HG03432 (cell line): ENCODE measurements at regions not wholly inside any gene's neighbourhood (a gene's known extent, or its start where the extent isn't known, plus 50 kb on each side); places are given as distances from the start of the nearest gene placed in this dataset.

Experiments
- ATAC-seq: cut with Tn5 transposase; IDR thresholded peaks from one replicate; pipeline ENCODE4 v1.9.1; 2021; ENCODE audit warnings: mild to moderate bottlenecking, moderate library complexity; ENCODE audit not compliant: unreplicated experiment

DNA sequence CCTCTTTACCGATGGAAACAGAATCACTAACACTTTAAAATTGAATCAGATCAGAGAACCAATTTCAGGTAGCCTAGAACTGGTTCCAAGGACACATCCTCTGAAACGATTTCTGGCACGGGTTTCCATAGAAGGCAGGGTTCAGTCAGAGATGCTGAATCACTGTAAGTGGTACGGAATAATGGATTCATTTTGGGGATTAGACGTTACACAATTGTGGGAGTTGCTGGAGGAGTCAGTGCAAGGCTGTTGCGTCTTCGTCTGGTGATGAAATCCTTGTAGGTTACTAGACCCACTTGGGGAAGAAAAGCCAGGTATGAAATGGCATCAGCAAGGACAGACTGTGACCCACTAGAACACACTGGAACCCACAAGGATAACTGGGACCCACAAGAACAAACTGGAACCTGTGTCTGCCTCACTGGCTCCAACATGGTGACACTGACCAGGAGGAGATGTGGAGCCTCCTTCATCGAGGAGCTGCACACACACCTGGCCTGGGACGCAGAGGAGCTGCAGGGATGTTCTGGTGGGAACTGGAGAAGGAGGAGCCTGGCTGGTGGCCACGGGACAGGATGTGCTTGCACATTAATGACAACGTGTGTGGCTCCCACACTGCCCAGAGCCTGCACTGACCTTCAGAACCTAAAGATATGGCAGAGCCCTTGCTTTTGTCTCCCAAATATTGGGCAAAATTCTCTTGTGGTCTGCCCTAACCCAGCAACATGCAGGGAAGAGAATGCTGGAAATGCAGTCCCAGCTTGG, 105.1 kb downstream of the TRAPPC11 start:
- no peak for ATAC-seq

DNA sequence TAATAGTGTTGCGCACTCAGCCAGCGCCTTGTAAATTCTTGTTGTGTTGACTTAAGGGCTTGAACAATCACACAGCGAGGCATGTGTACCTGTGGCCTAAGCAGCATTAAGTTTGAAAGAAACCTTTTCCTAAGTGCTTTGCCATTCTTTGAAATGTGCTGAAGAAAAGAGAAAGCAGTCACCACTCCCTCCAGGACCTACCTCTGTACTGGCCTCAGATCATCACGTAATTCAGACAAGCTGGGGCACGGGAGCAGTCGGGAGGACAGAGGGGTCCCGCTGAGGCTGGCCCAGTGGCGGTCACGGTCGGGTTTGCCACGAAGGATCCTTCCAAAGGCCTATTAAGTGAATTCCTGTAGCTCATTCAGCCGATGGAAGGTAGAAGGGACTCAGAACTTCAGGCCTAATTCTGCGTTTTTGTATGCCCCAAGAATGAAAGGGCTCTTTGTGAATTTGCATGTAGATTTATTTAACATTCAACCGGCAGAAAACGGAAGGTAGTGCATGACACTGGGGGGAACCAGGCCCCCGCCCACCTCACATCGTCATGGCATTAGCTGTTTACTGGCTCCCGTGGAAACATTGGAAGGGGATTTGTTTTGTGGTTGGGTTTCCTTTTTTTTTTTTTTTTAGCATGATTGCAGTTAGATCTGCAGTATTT, 106.3 kb downstream of the TRAPPC11 start:
- ATAC-seq, result no peak

DNA sequence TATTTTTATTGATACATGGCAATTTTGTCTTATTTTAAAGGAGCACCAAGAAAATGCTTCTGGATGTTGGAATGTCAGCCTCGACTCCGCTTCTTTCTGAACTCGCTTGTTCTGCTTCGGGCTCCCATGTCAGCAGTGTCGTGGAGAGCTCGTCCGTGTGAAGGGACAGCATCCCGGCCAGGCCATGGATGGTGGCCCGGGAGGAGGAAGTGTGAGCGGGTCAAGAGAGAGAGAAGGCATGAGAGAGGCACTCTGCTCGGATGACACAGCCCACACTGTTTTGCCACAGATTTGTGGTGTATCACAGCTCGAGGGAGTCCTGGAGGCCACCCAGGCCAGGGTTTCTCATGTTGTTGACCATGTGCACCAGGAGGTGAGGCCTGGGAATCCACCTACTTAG, 107.0 kb downstream of the TRAPPC11 start:
- ATAC-seq, result no peak

DNA sequence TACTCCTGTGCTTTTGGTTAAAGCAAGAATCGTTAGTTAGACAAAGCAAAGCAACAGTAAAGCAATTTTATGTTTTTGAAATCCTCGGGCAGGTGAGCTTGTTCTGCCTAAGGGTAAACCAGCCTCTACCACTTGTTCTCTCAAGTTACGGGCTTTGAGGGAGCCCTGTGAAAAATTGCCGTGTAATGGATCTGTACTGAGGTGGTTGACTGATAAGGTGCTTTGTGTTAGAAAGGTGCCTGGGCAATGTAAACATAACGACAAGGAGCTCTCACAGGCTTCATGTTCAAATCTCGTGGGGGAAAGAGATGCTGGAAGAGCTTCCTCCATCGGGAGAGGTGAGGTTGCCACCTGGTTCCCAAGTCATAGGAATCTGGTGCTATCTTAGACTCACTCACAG, 111.8 kb downstream of the TRAPPC11 start:
- ATAC-seq, result no peak

DNA sequence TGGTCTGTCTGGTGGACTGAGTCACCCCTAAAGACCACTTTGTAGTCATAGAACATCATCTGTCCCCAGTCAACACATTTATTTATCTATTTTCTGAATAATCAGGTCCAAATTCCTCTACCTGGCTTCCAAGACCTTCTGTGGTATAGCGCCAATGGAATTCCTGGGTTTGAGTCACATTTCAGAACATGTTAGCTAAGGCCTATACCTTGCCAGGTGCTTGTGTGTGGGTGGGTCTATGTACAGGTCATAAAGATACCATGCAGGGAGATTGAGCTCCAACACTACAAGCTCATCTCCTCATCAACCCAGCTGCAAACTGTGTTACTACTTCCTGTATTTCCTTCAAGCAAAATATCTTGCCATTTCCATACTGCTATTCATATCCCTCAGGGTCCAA, 113.3 kb downstream of the TRAPPC11 start:
- ATAC-seq, result no peak

DNA sequence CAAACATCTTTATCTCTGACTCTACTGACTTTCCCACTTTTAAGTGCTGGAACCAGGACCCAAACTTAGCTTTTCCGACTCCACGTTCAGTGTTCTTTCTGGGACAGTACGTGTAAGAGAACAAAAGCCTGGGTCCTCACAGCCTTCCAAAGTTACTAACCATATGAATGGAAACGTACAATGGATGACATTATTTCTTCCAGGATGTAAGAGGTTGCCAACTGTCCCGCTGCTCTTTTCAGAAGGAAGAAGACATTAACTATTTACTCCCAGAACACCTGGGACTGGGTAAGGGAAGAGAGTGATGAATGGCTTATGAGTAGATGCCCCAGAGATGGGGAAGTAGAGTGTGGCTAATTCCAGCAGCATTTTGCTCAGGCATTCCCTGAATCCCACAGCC, 114.7 kb downstream of the TRAPPC11 start:
- no peak for ATAC-seq

DNA sequence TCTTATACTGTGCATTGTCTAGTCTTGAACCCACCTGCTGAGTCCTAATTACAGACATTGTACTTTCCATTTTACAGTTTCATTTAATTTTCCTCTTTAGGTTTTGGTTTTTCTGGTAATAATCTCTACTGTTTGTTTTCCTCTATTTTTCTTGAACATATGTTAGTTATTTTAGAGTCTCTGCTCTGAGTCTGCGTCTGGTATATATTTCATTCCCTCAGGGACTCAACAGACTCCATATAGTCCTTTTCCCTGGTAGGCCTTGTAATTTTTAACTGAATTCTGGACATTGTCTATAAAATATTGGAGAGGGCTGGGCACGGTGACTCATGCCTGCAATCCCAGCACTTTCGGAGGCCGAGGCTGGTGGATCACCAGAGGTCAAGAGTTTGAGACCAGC, 121.8 kb upstream of the STOX2 start:
- ATAC-seq, result no peak

DNA sequence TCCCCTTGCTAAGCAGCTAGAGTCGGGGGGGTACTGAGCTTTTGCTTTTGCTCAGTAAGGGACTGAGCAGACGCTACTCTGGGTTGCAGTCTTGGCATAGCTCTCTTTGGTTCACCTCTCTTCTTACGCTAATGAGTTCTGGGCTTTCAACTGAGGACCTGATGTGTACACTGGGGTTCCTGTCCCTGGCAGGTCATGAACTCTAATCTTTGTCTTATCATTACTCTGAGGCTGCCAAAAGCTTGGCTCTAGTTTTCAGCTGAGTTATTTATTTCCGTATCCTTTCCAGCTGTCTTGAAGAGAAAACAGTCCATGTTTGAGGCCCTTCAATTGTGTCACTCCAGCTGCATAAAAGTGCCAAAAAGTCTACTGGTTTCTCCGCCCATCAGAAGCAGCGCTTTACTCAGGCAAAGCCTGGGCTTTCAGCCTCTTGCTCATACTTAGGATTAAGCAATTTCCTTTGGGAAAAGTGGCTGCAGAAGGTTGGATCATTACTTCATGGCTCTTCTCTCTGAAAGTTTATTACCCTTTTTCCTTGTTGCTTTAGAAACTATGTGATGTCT, 121.0 kb upstream of the STOX2 start:
- no peak for ATAC-seq

DNA sequence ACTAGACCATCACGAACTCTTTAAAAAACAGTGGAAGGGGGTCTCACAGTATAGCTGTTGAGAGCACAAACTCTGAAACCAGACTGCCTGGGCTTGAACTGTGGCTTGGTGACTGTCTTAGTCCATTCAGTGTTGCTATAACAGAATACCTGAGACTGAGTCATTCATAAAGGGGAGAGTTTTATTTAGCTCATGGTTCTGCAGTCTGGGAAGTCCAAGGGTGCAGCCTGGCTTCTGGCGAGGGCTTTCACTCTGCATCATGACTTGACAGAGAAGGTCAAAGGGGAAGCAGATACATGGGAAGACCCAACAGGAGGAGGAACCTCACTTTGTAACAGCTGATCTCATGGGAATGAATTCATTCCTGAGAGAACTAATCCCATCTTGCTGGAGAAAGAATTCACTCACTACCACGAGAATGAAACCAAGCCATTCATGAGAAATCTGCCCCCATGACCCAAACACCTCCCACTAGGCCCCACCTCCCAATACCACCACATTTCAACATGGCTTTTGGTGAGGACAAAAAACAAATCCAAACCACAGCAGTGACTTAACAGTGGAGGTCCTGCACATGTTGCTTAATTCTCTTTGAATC, 116.7 kb upstream of the STOX2 start:
- ATAC-seq, result no peak

DNA sequence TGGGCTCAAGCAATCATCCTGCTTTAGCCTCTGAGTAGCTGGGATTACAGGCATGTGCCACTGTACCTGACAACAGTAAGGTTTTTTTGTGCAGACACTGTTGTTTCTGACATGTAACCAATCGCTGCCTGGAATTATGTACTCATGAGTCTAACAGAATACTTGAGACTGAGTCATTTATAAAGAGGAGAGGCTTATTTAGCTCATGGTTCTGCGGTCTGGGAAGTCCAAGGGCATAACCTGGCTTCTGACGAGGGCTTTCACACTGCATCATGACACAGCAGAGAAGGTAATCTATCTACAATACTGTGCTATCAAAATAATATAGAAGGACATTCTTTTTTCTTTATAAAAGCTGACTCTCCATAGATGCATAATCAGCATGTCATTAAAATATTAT, 115.5 kb upstream of the STOX2 start:
- ATAC-seq, result no peak

DNA sequence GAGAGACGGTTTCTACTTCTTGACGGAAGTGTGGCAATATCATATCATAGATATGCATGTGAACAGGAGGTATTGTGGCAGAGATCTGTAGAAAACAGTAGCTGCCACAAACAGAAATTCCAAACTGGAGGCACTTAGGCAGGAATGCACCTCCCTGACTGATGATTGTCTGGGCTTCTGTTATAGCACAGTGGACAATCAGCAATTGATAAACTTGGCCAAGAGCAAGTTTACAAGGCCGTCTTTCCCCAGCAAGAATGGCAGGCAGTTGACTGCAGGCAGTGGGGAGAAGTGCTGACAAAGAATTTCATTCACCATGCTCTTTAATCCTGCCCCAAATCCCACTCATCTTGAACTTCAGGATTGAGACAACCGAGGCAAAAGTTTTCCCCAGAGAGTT, 114.4 kb upstream of the STOX2 start:
- ATAC-seq, result no peak

DNA sequence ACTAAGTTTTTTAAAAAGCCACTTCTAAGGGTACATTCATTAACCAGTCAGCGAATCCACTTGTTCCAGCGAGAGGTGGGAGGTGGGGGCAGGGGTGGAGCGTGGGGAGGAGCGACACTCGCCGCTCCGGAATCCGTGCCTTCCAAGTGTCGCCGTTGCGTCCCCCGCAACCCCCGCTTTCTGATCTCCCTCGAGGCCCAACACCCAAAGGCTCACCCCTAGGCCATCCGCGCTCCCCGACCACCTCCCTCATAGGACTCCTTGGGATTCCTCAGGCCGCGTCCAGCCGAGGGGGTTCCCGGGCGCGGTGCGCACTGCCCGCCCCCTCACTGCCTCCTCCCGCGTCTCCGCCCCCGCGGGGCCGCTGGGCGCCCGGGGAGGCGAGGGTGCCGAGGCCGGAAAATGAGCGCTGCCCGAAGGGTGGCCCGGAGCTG, 108.1 kb upstream of the STOX2 start:
- no peak for ATAC-seq

DNA sequence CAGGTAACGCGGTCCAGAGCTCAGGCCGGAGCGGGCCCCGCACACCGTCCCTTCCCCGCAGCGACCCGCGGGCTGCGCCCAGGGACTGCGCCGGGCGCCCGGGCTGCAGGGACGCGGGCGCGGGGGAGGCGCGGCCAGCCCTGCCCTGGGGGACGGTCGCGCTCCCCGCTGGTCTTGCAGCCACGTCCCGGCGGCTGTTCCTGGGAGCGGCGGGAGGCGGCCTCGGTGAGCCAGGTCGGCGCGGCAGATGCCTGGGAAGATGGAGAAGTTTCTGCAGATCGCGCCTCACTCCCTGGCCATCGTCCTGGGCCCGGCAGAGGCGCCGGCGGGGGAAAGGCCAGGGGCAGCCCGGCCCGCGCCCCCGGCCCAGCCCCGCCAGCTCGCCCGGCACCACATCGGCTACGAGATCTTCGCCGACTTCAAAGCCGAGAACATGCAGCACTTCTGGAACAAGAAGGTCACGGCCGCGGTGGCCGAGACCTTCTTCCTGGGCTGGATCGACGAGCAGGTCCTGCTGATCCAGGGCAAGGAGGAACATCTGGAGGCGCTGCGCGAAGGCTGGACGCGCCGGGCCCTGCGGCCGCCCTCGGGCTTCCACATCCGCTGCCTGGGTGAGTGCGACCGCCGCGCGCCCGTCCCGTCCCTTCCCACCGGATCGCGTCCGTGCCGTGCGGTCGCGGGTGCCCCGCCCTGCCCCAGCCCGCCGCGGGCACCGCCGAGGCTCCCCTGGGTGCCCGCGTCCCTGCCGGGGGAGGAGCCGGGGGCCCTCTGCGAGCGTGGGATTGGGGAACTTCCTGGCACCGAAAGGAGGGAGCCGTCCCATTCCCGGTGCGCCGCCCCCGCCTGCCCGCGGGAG, 107.4 kb upstream of the STOX2 start:
- no peak for ATAC-seq

DNA sequence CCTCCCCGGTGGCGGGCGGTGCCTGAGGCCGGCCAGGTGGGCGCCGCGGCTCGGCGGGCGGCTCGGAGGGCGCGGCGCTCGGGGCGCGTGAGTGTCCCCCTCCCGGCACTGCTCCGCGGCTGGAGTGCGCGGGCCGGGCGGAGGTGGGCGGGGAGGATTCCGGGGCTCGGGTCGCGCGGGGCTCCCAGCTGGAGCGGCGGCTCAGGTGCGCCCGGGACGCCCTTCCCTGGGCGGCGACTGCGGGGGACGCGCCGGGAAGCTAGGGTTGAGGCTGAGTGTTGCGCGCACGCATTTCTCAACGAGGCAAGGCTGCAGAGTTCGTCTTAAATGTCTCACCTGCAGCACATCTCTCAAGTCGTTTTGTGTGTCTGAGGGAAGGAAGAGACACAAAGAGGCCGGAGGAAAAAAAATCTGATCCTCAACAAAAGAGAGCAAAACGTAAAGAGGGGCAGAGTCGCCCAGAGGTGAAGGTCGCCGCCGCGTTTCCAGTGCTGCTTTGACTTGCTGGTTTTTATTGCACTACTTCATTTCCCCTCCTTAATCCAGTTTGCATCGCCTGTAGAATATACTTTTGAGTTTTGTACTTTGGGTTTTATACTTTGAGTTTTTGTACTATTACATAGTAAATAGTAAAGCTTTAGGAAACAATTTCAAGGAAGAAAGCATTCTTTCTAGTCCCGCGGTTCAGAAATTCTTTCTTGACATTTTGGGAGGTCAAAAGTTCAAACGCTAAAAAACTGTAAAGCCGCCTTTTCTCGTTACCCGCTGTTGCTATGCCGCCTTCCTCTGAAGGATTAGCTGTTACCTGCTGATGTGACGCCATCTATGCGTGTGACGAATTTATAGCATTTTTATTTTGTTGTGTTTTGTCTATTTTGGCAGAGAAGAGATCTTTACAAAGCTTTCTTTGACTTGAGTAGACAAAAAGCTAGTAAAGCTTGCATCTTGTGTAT, 106.5 kb upstream of the STOX2 start:
- no peak for ATAC-seq

DNA sequence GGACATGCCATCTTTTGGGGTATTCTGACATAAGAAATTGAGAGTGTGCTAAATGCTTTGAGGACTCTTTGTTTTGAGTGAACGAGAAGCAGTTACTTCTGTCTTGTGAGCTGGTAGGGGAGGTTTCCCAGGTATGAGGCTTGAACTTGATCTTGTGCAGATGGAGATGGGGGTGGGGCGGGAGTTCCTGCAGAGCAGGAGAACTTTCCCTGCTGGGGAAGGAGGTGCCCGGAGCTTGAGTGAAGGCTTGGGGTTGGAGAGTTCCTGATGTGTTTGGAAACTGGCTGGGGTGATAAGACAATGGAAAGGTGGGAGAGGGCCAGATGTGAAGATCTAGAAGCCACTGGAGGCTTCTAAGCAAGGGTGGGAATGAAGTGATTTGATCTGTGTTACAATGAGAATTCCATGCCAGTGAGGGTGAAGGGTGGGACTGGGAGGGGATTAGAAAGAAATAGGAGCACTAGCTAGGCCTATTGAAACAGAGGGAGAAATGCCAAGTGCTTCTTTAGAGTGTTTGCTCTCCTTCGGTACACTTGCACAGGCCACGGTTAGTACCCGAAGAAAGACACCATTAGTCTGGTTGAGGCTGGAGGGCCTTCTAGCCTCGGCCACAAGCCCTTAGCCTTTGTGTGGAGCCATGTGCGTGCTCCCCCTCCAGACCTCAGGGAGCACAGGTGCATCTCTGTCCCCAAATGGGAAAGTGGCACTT, 103.5 kb upstream of the STOX2 start:
- ATAC-seq, result no peak

DNA sequence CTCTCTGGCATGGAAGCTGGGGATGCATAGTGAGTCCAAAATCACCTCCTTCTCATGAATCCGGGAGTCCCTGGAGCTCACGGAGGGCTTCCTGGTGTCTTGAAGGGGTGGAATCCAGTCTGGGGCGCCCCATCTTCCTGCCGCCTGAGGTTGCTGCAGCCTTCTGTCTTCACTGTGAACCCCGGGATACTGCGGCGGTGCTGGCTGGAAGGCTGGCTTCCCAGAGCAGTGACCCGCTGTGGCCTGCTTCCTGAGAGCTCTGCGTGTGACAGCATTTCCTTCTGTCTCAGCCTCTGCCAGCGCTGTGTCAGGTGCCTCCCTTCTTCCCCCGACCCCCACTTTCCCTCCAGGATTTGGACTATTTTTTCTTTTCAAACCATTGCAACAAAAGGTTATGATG, 98.8 kb upstream of the STOX2 start:
- ATAC-seq, result no peak

DNA sequence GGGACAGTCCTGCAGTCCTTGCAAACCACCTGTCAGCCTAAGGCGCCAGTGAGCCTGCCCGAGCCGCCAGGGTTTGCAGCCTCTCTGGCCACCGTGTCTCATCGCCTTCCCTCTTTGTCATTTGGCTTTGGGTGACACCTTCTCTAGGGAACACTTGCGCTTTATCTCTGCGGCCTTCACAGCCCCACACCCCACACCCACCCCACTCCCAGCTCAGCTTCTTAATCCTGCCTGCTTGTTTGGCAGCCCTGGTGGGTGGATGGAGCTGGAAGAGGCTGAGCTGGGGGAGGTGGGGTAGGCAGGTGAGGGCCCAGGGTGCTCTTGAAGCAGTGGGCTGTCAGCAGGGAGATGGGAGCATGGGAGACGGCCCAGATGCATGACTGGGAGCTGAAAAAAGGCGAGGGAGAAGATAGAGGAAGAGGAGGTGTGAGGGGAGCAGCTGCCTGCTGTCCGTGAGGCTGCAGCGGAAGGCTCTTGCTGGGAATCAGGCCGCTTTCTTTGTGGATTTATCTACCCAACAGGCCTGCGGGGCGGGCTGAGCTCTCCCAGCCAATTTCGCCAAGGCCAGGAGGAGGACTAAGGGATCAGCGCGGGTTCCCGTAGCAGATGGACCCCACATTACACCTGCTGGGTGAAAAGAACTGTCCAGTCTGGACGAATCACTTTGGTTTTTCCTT, 97.5 kb upstream of the STOX2 start:
- no peak for ATAC-seq

DNA sequence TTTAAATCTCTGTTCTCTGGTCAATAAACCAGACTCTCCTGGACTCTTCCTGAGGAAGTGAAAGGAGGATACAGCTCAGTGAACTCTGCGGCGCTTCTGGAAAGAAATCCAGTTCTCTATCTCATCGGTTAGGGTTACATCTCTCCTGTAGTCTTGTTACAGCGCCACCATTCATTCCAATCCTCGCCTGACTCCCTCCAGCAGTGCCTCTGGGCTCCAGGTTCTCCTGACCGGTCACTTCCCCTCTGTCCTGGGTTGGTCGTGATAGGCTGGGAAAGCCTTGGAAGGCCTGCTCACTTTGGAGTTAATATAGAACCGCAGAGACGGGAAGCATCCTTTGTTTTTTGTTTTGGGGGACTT, 97.0 kb upstream of the STOX2 start:
- ATAC-seq, result no peak

DNA sequence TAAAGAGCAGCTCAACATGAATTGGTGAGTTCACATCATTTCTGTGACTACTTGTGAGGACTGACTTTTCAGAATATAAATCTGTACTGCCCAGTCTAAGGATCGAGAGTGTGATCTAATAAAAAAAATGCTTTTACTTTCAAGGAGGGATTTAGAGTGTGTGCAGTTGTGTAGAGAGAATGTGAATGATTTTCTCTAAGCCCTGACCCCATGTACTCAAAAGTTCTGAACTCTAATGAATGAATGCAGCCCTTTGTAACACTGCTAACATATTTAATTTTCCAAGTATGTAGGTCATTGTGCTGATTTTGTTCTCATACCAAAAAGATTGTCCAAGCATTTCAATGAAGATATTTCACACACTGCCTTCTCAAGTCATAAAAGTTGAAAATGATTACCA, 92.5 kb upstream of the STOX2 start:
- ATAC-seq, result no peak
